Upper lobe of left lung (tissue), 4 donors: ENCODE measurements at regions not wholly inside any gene's neighbourhood (a gene's known extent, or its start where the extent isn't known, plus 50 kb on each side); places are given as distances from the start of the nearest gene placed in this dataset.

Experiments
- CTCF ChIP-seq, 6 experiments: fragments of 450-650 bp in 4 of 6; fragments of 200-600 bp in 2 of 6; sonication (generic) in 2 of 6; IDR thresholded peaks; one replicate each; pipeline ENCODE4 v1.5.1; 2016 to 2019; ENCODE audit warnings: antibody characterized with exemption in 6 of 6
- POLR2A ChIP-seq, 4 donors: fragments of 450-650 bp; IDR thresholded peaks; one replicate each; pipeline ENCODE4 v1.5.1; 2016 to 2017; ENCODE audit warnings: antibody characterized with exemption in 4 of 4, mild to moderate bottlenecking in 2 of 4
- POLR2AphosphoS5 ChIP-seq, 2 donors: sonication (generic); formaldehyde crosslinking; IDR thresholded peaks; one replicate each; pipeline ENCODE4 v1.5.1; 2017; ENCODE audit warnings: antibody characterized with exemption in 2 of 2

GRCh38 chr5:88643315-88643714 is 239.7 kb downstream of the MEF2C start:
- TF ChIP-seq CTCF (IDR thresholded peaks at IDR 0.05) (no peak), POLR2AphosphoS5 (IDR thresholded peaks at IDR 0.05) (no peak), POLR2A (IDR thresholded peaks at IDR 0.05) (no peak)
